ENCODE measurements at regions not wholly inside any gene's neighbourhood (a gene's known extent, or its start where the extent isn't known, plus 50 kb on each side); places are given as distances from the start of the nearest gene placed in this dataset.

- TF ChIP-seq, protein P1, sequence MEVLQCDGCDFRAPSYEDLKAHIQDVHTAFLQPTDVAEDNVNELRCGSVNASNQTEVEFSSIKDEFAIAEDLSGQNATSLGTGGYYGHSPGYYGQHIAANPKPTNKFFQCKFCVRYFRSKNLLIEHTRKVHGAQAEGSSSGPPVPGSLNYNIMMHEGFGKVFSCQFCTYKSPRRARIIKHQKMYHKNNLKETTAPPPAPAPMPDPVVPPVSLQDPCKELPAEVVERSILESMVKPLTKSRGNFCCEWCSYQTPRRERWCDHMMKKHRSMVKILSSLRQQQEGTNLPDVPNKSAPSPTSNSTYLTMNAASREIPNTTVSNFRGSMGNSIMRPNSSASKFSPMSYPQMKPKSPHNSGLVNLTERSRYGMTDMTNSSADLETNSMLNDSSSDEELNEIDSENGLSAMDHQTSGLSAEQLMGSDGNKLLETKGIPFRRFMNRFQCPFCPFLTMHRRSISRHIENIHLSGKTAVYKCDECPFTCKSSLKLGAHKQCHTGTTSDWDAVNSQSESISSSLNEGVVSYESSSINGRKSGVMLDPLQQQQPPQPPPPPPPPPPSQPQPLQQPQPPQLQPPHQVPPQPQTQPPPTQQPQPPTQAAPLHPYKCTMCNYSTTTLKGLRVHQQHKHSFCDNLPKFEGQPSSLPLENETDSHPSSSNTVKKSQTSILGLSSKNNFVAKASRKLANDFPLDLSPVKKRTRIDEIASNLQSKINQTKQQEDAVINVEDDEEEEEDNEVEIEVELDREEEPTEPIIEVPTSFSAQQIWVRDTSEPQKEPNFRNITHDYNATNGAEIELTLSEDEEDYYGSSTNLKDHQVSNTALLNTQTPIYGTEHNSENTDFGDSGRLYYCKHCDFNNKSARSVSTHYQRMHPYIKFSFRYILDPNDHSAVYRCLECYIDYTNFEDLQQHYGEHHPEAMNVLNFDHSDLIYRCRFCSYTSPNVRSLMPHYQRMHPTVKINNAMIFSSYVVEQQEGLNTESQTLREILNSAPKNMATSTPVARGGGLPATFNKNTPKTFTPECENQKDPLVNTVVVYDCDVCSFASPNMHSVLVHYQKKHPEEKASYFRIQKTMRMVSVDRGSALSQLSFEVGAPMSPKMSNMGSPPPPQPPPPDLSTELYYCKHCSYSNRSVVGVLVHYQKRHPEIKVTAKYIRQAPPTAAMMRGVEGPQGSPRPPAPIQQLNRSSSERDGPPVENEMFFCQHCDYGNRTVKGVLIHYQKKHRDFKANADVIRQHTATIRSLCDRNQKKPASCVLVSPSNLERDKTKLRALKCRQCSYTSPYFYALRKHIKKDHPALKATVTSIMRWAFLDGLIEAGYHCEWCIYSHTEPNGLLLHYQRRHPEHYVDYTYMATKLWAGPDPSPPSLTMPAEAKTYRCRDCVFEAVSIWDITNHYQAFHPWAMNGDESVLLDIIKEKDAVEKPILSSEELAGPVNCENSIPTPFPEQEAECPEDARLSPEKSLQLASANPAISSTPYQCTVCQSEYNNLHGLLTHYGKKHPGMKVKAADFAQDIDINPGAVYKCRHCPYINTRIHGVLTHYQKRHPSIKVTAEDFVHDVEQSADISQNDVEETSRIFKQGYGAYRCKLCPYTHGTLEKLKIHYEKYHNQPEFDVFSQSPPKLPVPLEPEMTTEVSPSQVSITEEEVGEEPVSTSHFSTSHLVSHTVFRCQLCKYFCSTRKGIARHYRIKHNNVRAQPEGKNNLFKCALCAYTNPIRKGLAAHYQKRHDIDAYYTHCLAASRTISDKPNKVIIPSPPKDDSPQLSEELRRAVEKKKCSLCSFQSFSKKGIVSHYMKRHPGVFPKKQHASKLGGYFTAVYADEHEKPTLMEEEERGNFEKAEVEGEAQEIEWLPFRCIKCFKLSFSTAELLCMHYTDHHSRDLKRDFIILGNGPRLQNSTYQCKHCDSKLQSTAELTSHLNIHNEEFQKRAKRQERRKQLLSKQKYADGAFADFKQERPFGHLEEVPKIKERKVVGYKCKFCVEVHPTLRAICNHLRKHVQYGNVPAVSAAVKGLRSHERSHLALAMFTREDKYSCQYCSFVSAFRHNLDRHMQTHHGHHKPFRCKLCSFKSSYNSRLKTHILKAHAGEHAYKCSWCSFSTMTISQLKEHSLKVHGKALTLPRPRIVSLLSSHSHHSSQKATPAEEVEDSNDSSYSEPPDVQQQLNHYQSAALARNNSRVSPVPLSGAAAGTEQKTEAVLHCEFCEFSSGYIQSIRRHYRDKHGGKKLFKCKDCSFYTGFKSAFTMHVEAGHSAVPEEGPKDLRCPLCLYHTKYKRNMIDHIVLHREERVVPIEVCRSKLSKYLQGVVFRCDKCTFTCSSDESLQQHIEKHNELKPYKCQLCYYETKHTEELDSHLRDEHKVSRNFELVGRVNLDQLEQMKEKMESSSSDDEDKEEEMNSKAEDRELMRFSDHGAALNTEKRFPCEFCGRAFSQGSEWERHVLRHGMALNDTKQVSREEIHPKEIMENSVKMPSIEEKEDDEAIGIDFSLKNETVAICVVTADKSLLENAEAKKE (CRISPR knock-in tag; IDR thresholded peaks at IDR 0.05), result no peak
- TF ChIP-seq CREB1 (CRISPR knock-in tag; IDR thresholded peaks at IDR 0.05; ENCODE audit: low read depth), result no peak
Measured at GRCh38 chr17:72507370-72507769, 386.6 kb downstream of the SOX9 start (continued).

DNA sequence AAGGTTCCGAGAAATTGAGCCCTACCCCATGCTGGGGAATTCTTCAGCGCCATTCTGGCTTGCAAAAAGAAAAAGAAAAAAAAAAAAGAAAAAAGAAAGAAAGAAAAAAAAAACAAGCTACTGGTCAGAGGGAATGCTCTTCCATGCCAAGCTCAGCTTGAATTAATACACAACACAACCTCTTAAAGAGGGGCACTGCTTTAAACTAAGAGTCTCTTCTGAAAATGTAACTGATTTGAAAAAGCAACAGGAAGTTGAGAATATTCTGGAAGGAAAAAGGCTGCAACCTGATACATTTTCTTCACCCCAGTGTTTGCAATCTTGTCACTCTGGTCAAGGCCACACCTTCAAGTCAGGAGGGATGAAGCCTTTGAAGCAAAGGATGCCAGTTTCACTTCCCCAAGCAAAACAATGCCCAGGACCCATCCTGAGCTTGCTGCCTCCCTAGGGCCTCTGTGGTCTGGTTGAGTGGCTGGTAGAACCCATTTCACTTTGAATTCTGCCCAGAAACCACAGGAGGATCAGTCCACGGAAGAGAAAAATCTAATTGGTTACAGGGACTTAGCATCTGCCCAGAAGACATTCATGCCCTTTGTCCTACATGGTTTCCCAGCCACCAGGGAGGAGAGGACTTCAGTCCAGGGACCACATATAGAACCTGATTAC lies 389.7 kb downstream of the SOX9 start:
- H3K4me1 ChIP-seq (ENCODE audit: insufficient read depth), result peaks cover 24% of the 10 kb centered on the region
- 0 out of 3 replicates have a peak, but pooled peaks cover 3% of the 10 kb centered on the region for H3K36me3 Mint-ChIP-seq (ENCODE audit: low read depth)
- no peaks in the 10 kb centered on the region for H3F3A ChIP-seq (replicated peaks; ENCODE audit: low read depth)
- no peak overlapping the region for H2AFZ ChIP-seq
- no peak overlapping the region for H3K4me3 Mint-ChIP-seq
- H3K4me2 ChIP-seq, result peak overlapping the region; percentile 44; the same call in 1 of the 2 replicates
- peaks cover under 1% of the 10 kb centered on the region; the same call in 1 of the 3 replicates for H3K9me3 Mint-ChIP-seq
- no peak for TF ChIP-seq EZH2 (IDR thresholded peaks at IDR 0.05; ENCODE audit: low read depth, unreplicated experiment)
- no peak for TF ChIP-seq ZNF331 (CRISPR knock-in tag; IDR thresholded peaks at IDR 0.05; ENCODE audit: low read depth)
- no peak for TF ChIP-seq ZNF114 (CRISPR knock-in tag; IDR thresholded peaks at IDR 0.05)
- no peak for TF ChIP-seq STAT1 (IDR thresholded peaks at IDR 0.05; ENCODE audit: unreplicated experiment)
- TF ChIP-seq, protein P2, sequence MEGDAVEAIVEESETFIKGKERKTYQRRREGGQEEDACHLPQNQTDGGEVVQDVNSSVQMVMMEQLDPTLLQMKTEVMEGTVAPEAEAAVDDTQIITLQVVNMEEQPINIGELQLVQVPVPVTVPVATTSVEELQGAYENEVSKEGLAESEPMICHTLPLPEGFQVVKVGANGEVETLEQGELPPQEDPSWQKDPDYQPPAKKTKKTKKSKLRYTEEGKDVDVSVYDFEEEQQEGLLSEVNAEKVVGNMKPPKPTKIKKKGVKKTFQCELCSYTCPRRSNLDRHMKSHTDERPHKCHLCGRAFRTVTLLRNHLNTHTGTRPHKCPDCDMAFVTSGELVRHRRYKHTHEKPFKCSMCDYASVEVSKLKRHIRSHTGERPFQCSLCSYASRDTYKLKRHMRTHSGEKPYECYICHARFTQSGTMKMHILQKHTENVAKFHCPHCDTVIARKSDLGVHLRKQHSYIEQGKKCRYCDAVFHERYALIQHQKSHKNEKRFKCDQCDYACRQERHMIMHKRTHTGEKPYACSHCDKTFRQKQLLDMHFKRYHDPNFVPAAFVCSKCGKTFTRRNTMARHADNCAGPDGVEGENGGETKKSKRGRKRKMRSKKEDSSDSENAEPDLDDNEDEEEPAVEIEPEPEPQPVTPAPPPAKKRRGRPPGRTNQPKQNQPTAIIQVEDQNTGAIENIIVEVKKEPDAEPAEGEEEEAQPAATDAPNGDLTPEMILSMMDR (conservative IDR thresholded peaks at IDR 0.05; ENCODE audit: low read depth in 2 of 2), result no peak
- TF ChIP-seq EZH2phosphoT487 (IDR thresholded peaks at IDR 0.05; ENCODE audit: unreplicated experiment), result no peak
- no peak for TF ChIP-seq ETS1 (IDR thresholded peaks at IDR 0.05)
- no peaks in the 10 kb centered on the region for H4K20me1 ChIP-seq (replicated peaks; ENCODE audit: insufficient read depth)
- H3K79me2 ChIP-seq (replicated peaks; ENCODE audit: insufficient read depth), result no peaks in the 10 kb centered on the region
- H3K9me2 ChIP-seq (ENCODE audit: insufficient read depth), result no peaks in the 10 kb centered on the region
- no peak overlapping the region for H3K4me3 ChIP-seq
- no peaks in the 10 kb centered on the region for H3K27me3 ChIP-seq (ENCODE audit: insufficient read depth)
- H3K27ac Mint-ChIP-seq, result no peak overlapping the region
- peaks cover 5% of the 10 kb centered on the region for H3K27me3 Mint-ChIP-seq (ENCODE audit: insufficient read depth, low read depth, poor library complexity)
- H3K36me3 ChIP-seq (ENCODE audit: insufficient read depth), result no peaks in the 10 kb centered on the region
- DNase-seq (ENCODE audit: low spot score), result no peak
- ATAC-seq, result no peak
- peaks cover 50% of the 10 kb centered on the region for H3K4me1 Mint-ChIP-seq
- H3K27ac ChIP-seq (ENCODE audit: low read depth), result no peak overlapping the region

All from GM23338 (cell line).